Body of pancreas (tissue), 4 donors: ENCODE measurements at regions not wholly inside any gene's neighbourhood (a gene's known extent, or its start where the extent isn't known, plus 50 kb on each side); places are given as distances from the start of the nearest gene placed in this dataset.

Experiments used
- ATAC-seq: fragments of 150-250 bp; one replicate; pipeline ENCODE4 v1.9.1; 2016
- DNase-seq, 4 donors: peaks; one replicate each; pipeline ENCODE4 v3.0.0-alpha.2; 2019
- H3K27ac ChIP-seq, 4 donors: fragments of 200-600 bp; sonication (generic); 1 replicate in 3 of 4; 2 replicates in 1 of 4; pipeline versions ENCODE4 v1.5.1 to v1.6.1; 2016 to 2019; ENCODE audit warnings: mild to moderate bottlenecking in 1 of 4, mixed read lengths in 1 of 4, moderate library complexity in 1 of 4
- H3K27me3 ChIP-seq, 2 donors: fragments of 200-600 bp; sonication (generic); one replicate each; pipeline ENCODE4 v1.6.0; 2016; ENCODE audit warnings: mild to moderate bottlenecking in 1 of 2
- H3K36me3 ChIP-seq, 2 donors: fragments of 200-600 bp; sonication (generic); replicated peaks in 1 of 2; 2 replicates each; pipeline ENCODE4 v1.5.1; 2016; ENCODE audit warnings: low read depth in 2 of 2; ENCODE audit not compliant: insufficient read depth in 1 of 2
- H3K4me1 ChIP-seq: fragments of 200-600 bp; sonication (generic); one replicate; pipeline ENCODE4 v1.6.0; 2016
- H3K4me3 ChIP-seq, 2 donors: fragments of 200-600 bp; sonication (generic); 1 replicate in 1 of 2; 2 replicates in 1 of 2; pipeline ENCODE4 v1.5.1; 2016 to 2019
- H3K9me3 ChIP-seq, 3 donors: fragments of 200-600 bp; sonication (generic); 1 replicate in 2 of 3; 2 replicates in 1 of 3; pipeline ENCODE4 v1.5.1; 2016
- CTCF ChIP-seq, 7 experiments: fragments of 450-650 bp in 4 of 7; fragments of 200-600 bp in 3 of 7; sonication (generic) in 3 of 7; IDR thresholded peaks; one replicate each; pipeline ENCODE4 v1.5.1; 2016 to 2019; ENCODE audit warnings: antibody characterized with exemption in 7 of 7
- POLR2A ChIP-seq, 3 donors: fragments of 450-650 bp; IDR thresholded peaks; one replicate each; pipeline ENCODE4 v1.6.1; 2016; ENCODE audit warnings: antibody characterized with exemption in 3 of 3, mild to moderate bottlenecking in 2 of 3
- WGBS, 2 donors: methylation state at CpG; one replicate each; pipeline ENCODE4 v1.1.5; 2017; 5-methylcytosine and 5-hydroxymethylcytosine counted together
- intact Hi-C: fragments of 100-400 bp; cut with DNase I; formaldehyde crosslinking; loops from one replicate; pipeline ENCODE4 v1.15.1; 2023

GRCh38 chr2:8297376-8298231 lies 384.3 kb upstream of the ID2 start:
- H3K36me3 ChIP-seq = no peaks in the 10 kb centered on the region
- TF ChIP-seq POLR2A (IDR thresholded peaks at IDR 0.05) = no peak
- TF ChIP-seq CTCF (IDR thresholded peaks at IDR 0.05) = no peak
- H3K27ac ChIP-seq = no peak overlapping the region
- intact Hi-C loops = no loop called here
- no peaks in the 10 kb centered on the region for H3K27me3 ChIP-seq
- WGBS, 2 donors = 90 to 91% methylated on average over 8 of the region's 8 CpGs
- H3K4me3 ChIP-seq = no peak overlapping the region
- H3K9me3 ChIP-seq = no peaks in the 10 kb centered on the region
- ATAC-seq (no peak), DNase-seq (no peak)
- no peaks in the 10 kb centered on the region for H3K4me1 ChIP-seq

- no peak for TF ChIP-seq POLR2A (IDR thresholded peaks at IDR 0.05)
- no peak for TF ChIP-seq CTCF (IDR thresholded peaks at IDR 0.05)
- 72 to 85% methylated on average over 3 of the region's 3 CpGs for WGBS, 2 donors
- Histone ChIP-seq H3K27me3 (no peaks in the 10 kb centered on the region), H3K27ac (peak overlapping the region in 1 of 4 donors; percentile 15), H3K4me1 (no peaks in the 10 kb centered on the region), H3K4me3 (no peak overlapping the region), H3K9me3 (no peaks in the 10 kb centered on the region), H3K36me3 (no peaks in the 10 kb centered on the region)
- DNase-seq (peak in 2 of 4 donors; percentile 15 to 81), ATAC-seq (no peak)
- intact Hi-C loops = no loop called here
Observed at GRCh38 chr2:8298783-8299182, 383.1 kb upstream of the ID2 start.

GRCh38 chr2:8300216-8300615 lies 381.6 kb upstream of the ID2 start:
- no peak for DNase-seq
- WGBS, 2 donors = 69 to 70% methylated on average over 5 of the region's 5 CpGs
- no peaks in the 10 kb centered on the region for H3K36me3 ChIP-seq
- TF ChIP-seq CTCF (IDR thresholded peaks at IDR 0.05) = no peak
- TF ChIP-seq POLR2A (IDR thresholded peaks at IDR 0.05) = no peak
- H3K4me1 ChIP-seq = no peaks in the 10 kb centered on the region
- H3K27ac ChIP-seq = no peak overlapping the region
- intact Hi-C loops = no loop called here
- H3K27me3 ChIP-seq = no peaks in the 10 kb centered on the region
- H3K9me3 ChIP-seq = no peaks in the 10 kb centered on the region
- ATAC-seq = no peak
- no peak overlapping the region for H3K4me3 ChIP-seq

GRCh38 chr2:8300905-8301304 lies 381.0 kb upstream of the ID2 start:
- 61 to 70% methylated on average over 3 of the region's 3 CpGs for WGBS, 2 donors
- TF ChIP-seq CTCF (IDR thresholded peaks at IDR 0.05) (no peak), POLR2A (IDR thresholded peaks at IDR 0.05) (no peak)
- DNase-seq (no peak), ATAC-seq (no peak)
- H3K4me1 ChIP-seq = no peaks in the 10 kb centered on the region
- no peaks in the 10 kb centered on the region for H3K9me3 ChIP-seq
- H3K4me3 ChIP-seq = no peak overlapping the region
- H3K27ac ChIP-seq = no peak overlapping the region
- intact Hi-C loops = no loop called here
- no peaks in the 10 kb centered on the region for H3K36me3 ChIP-seq
- H3K27me3 ChIP-seq = no peaks in the 10 kb centered on the region
